Fibroblast of pulmonary artery (primary cell): ENCODE measurements at regions not wholly inside any gene's neighbourhood (a gene's known extent, or its start where the extent isn't known, plus 50 kb on each side); places are given as distances from the start of the nearest gene placed in this dataset.
A peak's percentile ranks its signal among the peaks of the same experiment; 100 is the strongest.

Experiments
- DNase-seq: peaks from one replicate; pipeline ENCODE4 v3.0.0-alpha.2; 2010; ENCODE audit warnings: low read depth
- H3K4me3 ChIP-seq: replicated peaks from 2 replicates; pipeline ENCODE4 v1.5.1; 2011; ENCODE audit warnings: low read depth, mild to moderate bottlenecking, control low read depth, low read length, moderate library complexity
- TF ChIP-seq, protein P1 (sequence below): IDR thresholded peaks from 2 replicates; pipeline ENCODE4 v1.5.1; 2011; ENCODE audit warnings: mild to moderate bottlenecking, control low read depth, low read length, inconsistent platforms; ENCODE audit errors: missing control alignments

GRCh38 chr9:115200711-115201505 lies 83.0 kb upstream of the TNC start:
- no peak overlapping the region for H3K4me3 ChIP-seq
- TF ChIP-seq, protein P1, sequence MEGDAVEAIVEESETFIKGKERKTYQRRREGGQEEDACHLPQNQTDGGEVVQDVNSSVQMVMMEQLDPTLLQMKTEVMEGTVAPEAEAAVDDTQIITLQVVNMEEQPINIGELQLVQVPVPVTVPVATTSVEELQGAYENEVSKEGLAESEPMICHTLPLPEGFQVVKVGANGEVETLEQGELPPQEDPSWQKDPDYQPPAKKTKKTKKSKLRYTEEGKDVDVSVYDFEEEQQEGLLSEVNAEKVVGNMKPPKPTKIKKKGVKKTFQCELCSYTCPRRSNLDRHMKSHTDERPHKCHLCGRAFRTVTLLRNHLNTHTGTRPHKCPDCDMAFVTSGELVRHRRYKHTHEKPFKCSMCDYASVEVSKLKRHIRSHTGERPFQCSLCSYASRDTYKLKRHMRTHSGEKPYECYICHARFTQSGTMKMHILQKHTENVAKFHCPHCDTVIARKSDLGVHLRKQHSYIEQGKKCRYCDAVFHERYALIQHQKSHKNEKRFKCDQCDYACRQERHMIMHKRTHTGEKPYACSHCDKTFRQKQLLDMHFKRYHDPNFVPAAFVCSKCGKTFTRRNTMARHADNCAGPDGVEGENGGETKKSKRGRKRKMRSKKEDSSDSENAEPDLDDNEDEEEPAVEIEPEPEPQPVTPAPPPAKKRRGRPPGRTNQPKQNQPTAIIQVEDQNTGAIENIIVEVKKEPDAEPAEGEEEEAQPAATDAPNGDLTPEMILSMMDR = no peak
- no peak for DNase-seq

DNA sequence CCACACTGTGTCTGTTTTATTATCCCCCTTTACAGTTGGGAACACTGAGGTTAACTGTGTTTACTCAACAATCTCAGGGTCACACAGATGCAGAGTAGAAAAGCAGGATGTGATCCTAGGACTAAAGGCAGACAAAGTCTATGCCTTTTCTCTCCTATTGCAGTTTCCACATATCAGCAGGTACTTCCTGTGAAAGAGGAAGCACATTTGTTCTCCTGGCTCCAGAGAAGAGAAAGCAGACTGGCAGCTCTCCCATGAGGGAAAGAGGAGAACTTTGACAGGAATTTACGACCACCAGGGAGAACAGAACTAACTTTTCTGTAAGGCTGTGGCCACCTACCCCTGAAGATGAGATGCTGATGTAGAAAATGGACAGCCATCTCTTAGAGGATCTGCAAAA lies 84.2 kb upstream of the TNC start:
- TF ChIP-seq, protein P1 = no peak
- no peak overlapping the region for H3K4me3 ChIP-seq
- DNase-seq = no peak

GRCh38 chr9:115202960-115203751 lies 85.2 kb upstream of the TNC start:
- H3K4me3 ChIP-seq = no peak overlapping the region
- peak; percentile 31 for DNase-seq
- TF ChIP-seq, protein P1 = no peak

GRCh38 chr9:115204904-115205453 lies 87.0 kb upstream of the TNC start:
- TF ChIP-seq, protein P1 = no peak
- peak; percentile 77 for DNase-seq
- no peak overlapping the region for H3K4me3 ChIP-seq

DNA sequence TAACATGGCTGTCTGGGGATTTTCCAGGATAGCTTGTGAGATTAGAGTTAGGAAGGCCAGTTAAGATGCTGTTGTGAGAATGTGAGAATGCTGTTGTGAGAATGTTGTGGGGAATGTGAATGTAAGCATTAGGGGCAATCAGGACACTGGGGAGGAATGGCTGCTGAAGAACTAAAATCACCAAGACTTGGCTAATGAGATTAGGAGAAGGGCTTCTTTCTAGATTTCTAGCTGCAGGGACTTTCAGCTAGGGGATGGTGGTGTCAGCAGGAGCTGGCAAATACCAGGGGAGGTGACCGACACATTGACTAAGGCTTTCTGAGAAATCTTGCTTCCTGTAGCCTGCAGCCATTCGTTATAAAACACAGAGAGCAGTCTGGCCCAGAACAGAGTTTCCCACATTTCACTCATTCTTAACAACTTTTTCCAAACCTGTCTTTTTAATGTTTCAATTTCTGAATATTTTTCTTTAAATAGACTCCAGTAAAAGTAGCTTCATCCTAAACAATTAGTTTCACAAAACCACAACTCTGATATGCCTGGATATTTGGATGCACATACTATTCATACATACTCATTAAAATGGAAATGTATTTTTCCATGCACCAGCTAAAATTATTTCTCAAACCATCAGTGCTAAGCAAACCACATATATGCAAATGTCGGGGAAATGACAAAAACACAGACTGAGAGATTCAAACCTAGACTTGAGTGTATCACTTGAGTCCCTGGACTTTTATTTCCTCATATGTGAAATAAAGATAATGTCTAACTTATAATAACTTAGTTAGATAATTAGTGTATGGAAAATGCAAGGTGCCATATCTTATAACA lies 89.3 kb upstream of the TNC start:
- TF ChIP-seq, protein P1 = no peak
- no peak overlapping the region for H3K4me3 ChIP-seq
- no peak for DNase-seq

DNA sequence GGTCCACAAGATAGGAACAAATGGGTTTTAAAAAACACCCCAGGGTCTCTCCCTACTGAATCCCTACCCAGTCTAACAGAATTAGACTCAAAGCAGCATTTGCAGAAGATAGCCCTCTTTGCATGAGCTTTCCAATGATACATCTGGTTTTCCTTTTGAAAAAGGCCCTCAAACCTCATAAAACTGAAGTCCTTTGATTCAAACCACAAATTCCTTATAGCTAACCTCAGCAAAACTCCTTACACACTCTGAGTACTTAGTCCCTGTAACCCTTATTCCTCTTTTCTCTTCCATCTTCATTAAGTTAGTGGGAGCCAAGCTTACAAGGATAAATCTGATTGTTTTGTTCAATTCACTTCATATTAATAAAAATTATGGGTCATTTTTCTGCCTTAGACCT lies 90.5 kb upstream of the TNC start:
- no peak for DNase-seq
- TF ChIP-seq, protein P1 = no peak
- H3K4me3 ChIP-seq = no peak overlapping the region
